ENCODE measurements at regions not wholly inside any gene's neighbourhood (a gene's known extent, or its start where the extent isn't known, plus 50 kb on each side); places are given as distances from the start of the nearest gene placed in this dataset.
"Not testable (repeated sequence)": the region's sequence is repeated elsewhere in the genome, so short reads cannot be mapped to it uniquely, and the experiment has no call there.

DNA sequence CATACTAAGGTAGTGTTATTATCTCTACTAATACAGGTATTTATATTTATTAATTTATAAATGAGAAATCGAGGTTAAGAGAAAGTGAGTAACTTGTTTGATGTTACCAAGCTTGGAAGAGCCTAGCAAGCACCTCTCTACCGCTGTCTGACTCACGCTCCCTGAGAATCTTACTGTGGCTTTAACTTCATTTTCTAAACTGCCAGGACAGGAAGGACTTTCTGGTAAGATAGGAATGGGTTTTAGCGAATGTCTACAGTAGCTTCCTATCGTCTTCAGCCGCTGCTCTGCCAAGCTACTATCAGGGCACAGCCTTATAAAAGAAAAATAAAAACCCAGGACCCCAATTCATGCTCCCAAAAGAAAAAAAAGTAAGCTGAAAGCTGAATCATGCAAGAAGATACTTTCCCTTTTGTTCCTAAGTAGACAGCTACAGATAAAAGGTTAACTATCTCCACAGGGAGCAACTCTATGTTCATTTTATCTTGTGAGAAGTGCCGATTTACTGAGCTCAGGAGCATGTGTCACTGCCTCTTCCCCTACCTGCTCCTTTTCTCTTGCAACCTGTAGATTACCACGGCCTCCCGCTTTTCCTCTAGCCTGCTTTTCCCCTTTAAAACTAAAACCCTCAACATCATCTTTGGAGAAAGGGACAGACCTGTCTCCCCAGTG lies 60.2 kb downstream of the THNSL1 start:
- no peak for DNase-seq (ENCODE audit: low spot score)

- DNase-seq (ENCODE audit: low spot score) = no peak
These were observed 62.4 kb downstream of the THNSL1 start for GRCh38 chr10:25078658-25079431.

GRCh38 chr10:25080880-25081581 lies 64.6 kb downstream of the THNSL1 start:
- DNase-seq (ENCODE audit: low spot score) = peak; percentile 77

- DNase-seq (ENCODE audit: low spot score) = no peak
These were observed 66.1 kb downstream of the THNSL1 start for GRCh38 chr10:25082276-25083204.

DNA sequence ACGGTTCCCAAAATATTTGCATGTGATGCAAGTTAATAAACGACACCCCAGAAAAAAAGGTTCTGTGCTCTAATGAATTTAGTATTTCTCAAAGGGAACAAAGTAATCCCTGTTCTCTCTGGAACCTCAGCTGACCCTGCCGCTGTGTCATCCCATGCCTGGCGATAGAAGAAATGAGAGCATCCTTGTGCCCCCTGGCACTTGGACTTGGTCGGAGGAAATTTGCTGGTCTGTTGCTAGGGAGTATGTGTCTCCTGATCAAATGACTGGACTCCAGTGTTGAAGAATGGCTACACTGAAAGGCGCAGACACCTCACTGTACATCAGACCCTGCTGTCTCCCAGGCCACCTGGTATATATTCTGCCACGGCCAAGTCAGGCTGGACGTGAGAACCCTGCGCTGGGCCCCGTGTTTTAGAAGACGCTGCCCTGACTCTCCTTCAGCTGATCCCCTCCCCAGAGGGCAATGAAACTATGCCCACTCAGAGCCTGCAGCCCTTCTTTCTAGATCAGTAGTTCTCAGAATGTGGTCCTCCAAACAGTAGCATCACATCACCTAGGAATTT lies 67.2 kb downstream of the THNSL1 start:
- DNase-seq (ENCODE audit: low spot score) = peak; percentile 90

DNA sequence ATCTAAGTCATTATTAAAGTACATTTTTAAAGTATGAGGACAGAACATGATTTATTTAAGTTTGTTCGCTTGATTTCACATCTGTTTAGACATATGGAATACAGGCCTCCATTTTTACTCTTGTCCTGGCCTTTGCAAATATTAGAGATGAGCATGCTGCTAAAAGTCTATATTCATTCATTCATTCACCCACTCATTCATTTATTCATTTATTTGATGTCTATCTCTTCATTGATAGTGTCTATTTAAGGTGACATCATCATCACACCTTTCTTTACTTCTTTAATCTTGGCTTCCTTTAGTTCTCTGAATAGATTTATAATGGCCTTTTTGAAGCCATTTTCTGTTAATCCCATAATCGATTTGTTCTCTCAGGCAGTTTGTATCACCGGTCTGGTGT lies 68.0 kb downstream of the THNSL1 start:
- no peak for DNase-seq (ENCODE audit: low spot score)

DNA sequence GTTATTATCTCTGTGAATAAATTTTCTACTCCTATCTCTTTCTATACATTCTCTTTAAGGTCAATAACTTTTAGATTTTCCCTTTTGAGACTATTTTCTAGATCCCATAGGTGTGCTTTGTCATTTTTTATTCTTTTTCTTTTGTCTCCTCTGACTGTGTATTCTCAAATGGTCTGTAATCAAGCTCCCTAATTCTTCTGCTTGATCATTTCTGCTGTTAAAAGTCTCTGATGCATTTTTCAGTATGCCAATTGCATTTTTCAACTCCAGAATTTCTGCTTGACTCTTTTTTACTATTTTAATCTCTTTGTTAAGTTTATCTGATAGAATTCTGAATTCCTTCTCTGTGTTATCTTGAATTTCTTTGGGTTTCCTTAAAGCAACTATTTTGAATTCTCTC lies 78.2 kb downstream of the THNSL1 start:
- DNase-seq (ENCODE audit: low spot score) = no peak

DNA sequence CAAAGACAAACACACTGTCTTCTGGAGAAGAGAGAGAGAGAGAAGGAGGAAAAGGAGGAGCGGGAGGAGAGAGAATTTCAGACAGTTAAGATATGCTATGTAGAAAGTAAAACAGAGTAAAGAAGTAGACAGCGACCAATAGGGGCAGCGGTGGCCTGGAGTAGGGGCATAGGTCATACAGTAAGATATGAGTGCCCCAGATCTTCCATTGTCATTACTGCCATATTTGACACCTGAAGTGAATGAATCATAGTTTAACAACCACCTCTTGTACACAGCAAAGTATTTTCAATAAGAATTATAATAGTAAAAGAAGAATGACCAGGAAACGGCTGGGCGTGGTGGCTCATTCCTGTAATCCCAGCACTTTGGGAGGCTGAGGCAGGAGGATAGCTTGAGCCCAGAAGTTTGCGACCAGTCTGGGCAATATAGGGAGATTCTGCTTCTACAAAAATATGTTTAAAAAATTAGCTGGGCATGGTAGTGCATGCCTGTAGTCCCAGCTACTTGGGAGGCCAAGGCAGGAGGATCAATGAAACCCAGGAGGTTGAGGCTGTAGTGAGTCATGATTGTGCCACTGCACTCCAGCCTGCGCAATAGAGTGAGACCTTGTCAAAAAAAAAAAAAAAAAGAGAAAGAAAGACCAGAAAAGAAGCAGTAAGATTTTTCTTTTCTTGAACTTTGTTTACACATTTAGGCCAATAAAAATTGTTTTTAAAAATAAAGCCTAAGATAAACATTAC lies 77.0 kb upstream of the GPR158 start:
- DNase-seq (ENCODE audit: low spot score) = no peak

DNA sequence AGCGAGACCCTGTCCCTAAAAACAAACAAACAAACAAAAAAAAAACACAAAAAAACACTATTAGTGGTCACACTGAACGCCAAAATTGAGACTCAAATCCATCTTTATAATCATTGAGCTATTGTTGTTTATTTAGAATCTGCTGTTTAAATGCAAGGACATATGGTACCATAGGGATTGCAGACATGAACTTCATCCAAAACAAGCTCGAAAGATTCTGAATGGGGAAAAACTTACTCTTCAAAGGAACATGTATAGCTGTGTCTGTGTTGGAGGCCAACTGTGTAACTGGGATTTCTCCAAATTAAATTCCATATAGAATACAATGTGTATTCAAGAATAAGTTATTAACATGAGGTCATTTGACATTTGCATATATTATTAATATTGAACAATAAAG lies 74.7 kb upstream of the GPR158 start:
- DNase-seq (ENCODE audit: low spot score) = no peak

GRCh38 chr10:25101461-25102146 lies 73.2 kb upstream of the GPR158 start:
- no peak for DNase-seq (ENCODE audit: low spot score)

DNA sequence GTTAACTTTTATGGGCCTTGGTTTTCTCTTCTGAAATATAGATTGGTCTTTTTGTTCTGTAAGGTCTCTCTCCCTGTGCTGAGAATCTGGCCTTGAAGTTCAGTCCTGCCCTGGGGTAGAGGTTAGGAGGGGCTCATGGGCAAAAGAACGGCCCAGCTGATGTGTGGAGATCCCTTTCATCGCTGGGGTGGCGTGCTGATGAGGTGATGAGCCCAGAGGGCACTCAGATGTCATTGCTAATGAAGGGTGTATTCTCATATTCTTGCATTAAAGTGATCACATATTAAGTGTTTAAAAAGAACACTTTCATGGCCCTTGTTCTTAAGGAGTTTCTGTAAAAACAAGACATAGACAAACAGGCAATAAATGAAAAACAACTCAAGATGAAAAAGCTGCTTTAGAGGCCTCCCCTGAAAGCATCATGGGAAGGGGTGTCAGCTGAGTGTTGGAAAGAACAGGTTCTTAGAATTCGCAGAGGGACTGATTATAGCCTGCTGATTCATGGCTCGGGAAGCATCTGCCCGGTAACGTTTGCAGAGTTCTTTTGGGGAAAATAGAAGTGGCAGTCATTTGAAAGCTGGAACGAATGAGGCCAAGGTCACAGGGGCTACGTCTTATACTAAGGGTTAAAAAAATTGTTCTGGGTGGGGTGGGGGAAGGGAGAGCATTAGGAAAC lies 72.5 kb upstream of the GPR158 start:
- no peak for DNase-seq (ENCODE audit: low spot score)

- DNase-seq (ENCODE audit: low spot score) = no peak
These were observed 71.1 kb upstream of the GPR158 start for GRCh38 chr10:25103703-25104102.

GRCh38 chr10:25104441-25104840 lies 70.4 kb upstream of the GPR158 start:
- DNase-seq (ENCODE audit: low spot score) = no peak

DNA sequence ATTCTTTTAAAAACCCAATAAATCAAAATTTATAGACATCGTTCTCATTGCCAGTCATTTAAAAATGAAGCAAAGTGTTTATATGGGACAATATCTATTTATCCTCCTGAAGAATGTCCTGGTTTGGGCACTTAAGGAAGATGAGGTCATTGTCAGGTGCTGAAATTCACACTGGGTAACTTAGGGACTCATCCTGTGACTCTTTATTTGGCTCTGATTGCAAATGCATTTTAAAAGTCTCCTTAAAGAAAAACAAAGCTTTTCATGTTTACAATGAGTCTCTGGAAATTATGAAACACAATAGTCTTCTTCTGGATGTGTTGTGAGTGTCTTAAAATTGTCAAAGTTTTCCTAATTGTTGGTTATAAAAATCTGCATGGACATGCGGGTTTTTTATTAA lies 69.5 kb upstream of the GPR158 start:
- DNase-seq (ENCODE audit: low spot score) = no peak

DNA sequence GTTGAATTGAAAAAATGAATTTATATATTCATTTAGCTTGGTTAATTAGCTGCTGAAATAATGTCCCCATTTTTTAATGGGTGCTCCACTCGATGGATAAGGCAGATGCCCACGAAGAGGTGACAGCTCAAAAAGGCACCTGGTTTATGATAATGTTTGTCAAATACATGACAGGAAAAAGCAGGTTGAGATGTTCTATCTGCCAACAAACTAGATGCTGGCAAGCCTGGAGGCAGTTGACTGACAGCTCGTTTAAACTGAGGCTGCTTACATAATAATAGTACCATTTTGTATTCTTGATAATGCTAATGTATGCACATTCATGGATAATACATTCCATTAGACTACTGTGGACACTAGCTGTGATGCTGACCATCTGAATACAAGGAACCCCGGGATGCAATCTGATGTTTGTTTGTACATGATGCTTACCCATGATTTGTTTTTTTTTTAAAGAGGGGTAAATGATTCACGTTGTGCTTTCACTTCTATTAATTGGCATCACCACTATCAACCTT lies 69.0 kb upstream of the GPR158 start:
- DNase-seq (ENCODE audit: low spot score) = no peak

DNA sequence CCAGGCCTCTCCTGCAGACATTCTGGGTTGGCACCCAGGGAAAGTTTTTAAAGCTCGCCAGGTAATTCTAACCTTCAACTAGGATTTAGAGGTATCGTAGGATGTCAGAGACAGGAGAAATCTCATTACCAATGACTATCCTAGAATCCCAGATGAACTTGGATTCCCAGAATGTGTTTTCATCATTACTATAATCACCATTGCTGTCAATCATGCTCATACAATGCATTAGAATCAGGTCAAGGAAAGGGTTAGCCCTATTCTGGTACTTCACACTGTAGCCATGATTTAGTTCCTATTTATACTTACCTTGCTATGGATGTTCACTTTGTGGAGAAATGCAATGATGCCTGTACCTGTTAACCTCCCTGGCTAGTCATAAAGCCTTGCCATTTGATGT lies 67.0 kb upstream of the GPR158 start:
- DNase-seq (ENCODE audit: low spot score) = no peak

DNA sequence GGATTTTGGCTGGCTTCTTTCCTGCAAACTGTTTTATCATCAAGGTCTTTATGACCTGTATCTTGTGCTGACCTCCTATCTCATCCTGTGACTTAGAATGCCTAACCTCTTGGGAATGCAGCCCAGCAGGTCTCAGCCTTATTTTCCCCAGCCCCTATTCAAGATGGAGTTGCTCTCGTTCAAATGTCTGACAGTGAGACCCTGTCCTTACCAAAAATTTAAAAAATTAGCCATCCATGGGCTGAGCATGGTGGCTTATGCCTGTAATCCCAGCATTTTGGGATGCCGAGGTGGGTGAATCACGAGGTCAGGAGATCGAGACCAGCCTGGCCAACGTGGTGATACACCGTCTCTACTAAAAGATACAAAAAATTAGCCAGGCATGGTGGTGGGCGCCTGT lies 64.9 kb upstream of the GPR158 start:
- not testable (repeated sequence) for DNase-seq (ENCODE audit: low spot score)

DNA sequence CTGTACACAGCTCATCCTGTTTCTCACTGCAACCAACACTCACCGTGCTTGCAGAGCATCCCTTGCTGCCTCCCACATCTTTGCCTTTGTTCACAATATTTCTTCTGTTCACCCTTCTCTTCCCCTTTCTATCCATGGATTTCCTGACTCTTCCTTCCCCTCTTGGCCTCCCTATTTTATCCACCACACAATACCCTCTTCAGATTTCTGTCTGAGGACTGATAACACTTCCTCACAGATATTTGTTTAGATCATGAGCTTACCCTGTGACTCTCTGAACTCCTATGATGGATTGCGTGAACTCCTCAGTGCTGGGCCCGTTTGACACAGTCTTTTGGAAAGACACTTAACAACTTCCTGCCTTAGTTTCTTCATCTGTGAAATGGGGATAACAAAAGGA lies 62.8 kb upstream of the GPR158 start:
- DNase-seq (ENCODE audit: low spot score) = peak; percentile 35

- peak; percentile 84 for DNase-seq (ENCODE audit: low spot score)
These were observed 61.4 kb upstream of the GPR158 start for GRCh38 chr10:25113191-25114035.

Measured in COLO829 (cell line).